ENCODE measurements at regions not wholly inside any gene's neighbourhood (a gene's known extent, or its start where the extent isn't known, plus 50 kb on each side); places are given as distances from the start of the nearest gene placed in this dataset.

DNA sequence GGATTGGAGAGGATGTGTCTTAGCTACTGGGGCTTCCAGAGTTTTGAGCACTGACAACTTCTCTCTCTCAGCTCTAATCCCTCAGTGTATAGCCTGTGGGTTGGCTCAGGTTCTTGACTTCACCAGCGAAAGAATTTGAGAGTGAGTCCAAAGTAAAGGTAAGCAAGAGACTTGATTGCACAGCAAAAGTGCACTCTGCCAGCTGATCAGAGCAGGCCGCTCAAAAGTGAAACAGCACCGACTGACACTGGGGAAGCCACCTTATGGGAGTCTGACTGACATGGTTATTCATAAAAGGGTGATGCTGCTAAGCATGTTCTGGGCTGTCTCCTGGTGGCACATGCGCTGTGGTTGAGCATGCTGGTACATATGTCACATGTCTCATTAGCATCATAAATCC, 389.5 kb downstream of the CBLN4 start:
- no peaks in the 10 kb centered on the region for H3K4me1 ChIP-seq (ENCODE audit: insufficient read depth, low read length, poor library complexity, severe bottlenecking)
- no peaks in the 10 kb centered on the region for H3F3A ChIP-seq (ENCODE audit: low read depth)
- H3K79me2 ChIP-seq (ENCODE audit: insufficient read depth, low read length), result no peaks in the 10 kb centered on the region
- H3K9ac ChIP-seq (ENCODE audit: low read depth, low read length, poor library complexity, severe bottlenecking), result no peak overlapping the region
- H3K4me3 ChIP-seq (ENCODE audit: low read length, poor library complexity, severe bottlenecking), result no peak overlapping the region
- H3K4me2 ChIP-seq (ENCODE audit: low read depth, low read length, poor library complexity, severe bottlenecking), result no peak overlapping the region
- H3K9me3 ChIP-seq (ENCODE audit: insufficient read depth, low read depth, low read length), result no peaks in the 10 kb centered on the region
- H3K9me2 ChIP-seq (replicated peaks; ENCODE audit: low read depth, low read length), result no peaks in the 10 kb centered on the region
- H3K27me3 ChIP-seq (ENCODE audit: insufficient read depth, low read length, poor library complexity, severe bottlenecking), result no peaks in the 10 kb centered on the region
- H4K20me1 ChIP-seq (ENCODE audit: insufficient read depth, low read length, poor library complexity, severe bottlenecking), result no peaks in the 10 kb centered on the region
- TF ChIP-seq, protein P1, sequence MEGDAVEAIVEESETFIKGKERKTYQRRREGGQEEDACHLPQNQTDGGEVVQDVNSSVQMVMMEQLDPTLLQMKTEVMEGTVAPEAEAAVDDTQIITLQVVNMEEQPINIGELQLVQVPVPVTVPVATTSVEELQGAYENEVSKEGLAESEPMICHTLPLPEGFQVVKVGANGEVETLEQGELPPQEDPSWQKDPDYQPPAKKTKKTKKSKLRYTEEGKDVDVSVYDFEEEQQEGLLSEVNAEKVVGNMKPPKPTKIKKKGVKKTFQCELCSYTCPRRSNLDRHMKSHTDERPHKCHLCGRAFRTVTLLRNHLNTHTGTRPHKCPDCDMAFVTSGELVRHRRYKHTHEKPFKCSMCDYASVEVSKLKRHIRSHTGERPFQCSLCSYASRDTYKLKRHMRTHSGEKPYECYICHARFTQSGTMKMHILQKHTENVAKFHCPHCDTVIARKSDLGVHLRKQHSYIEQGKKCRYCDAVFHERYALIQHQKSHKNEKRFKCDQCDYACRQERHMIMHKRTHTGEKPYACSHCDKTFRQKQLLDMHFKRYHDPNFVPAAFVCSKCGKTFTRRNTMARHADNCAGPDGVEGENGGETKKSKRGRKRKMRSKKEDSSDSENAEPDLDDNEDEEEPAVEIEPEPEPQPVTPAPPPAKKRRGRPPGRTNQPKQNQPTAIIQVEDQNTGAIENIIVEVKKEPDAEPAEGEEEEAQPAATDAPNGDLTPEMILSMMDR (conservative IDR thresholded peaks at IDR 0.05; ENCODE audit: low read length), result no peak
- TF ChIP-seq EZH2phosphoT487 (IDR thresholded peaks at IDR 0.05; ENCODE audit: borderline replicate concordance), result no peak
- H3K36me3 ChIP-seq (ENCODE audit: insufficient read depth, low read length), result no peaks in the 10 kb centered on the region
- H2AFZ ChIP-seq (ENCODE audit: low read length), result no peak overlapping the region

DNA sequence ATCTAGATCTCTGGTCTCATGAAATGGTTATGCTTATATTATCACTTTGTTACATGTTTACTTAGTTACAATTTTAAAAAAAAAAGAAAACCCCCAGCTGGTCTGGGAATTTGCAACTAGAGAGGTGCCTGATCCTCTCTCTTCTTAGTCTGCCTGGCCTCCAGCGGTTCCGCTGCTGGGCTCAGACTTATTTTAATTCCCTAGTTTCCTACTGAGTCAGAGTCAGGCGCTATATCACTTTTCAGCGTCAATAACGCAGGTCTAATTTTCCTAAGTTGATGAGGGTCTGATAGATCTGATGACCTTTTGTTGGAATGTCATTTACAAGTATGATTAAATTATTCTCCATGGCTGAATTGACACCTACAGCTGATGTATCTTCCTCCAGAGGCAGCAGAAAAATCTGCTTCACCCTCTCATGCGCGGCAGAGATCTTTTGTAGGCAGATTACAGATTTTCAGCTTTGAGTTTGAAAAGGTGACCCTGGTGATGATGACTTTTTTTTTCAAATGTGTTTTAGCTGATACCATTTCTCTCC, 391.0 kb downstream of the CBLN4 start:
- no peaks in the 10 kb centered on the region for H3F3A ChIP-seq (ENCODE audit: low read depth)
- H4K20me1 ChIP-seq (ENCODE audit: insufficient read depth, low read length, poor library complexity, severe bottlenecking), result no peaks in the 10 kb centered on the region
- H3K9ac ChIP-seq (ENCODE audit: low read depth, low read length, poor library complexity, severe bottlenecking), result no peak overlapping the region
- no peaks in the 10 kb centered on the region for H3K9me2 ChIP-seq (replicated peaks; ENCODE audit: low read depth, low read length)
- H3K27me3 ChIP-seq (ENCODE audit: insufficient read depth, low read length, poor library complexity, severe bottlenecking), result no peaks in the 10 kb centered on the region
- TF ChIP-seq, protein P1 (conservative IDR thresholded peaks at IDR 0.05; ENCODE audit: low read length), result no peak
- no peak for TF ChIP-seq EZH2phosphoT487 (IDR thresholded peaks at IDR 0.05; ENCODE audit: borderline replicate concordance)
- no peak overlapping the region for H3K4me3 ChIP-seq (ENCODE audit: low read length, poor library complexity, severe bottlenecking)
- no peak overlapping the region for H3K4me2 ChIP-seq (ENCODE audit: low read depth, low read length, poor library complexity, severe bottlenecking)
- H3K9me3 ChIP-seq (ENCODE audit: insufficient read depth, low read depth, low read length), result no peaks in the 10 kb centered on the region
- no peaks in the 10 kb centered on the region for H3K36me3 ChIP-seq (ENCODE audit: insufficient read depth, low read length)
- H3K79me2 ChIP-seq (ENCODE audit: insufficient read depth, low read length), result no peaks in the 10 kb centered on the region
- H2AFZ ChIP-seq (ENCODE audit: low read length), result no peak overlapping the region
- H3K4me1 ChIP-seq (ENCODE audit: insufficient read depth, low read length, poor library complexity, severe bottlenecking), result no peaks in the 10 kb centered on the region

DNA sequence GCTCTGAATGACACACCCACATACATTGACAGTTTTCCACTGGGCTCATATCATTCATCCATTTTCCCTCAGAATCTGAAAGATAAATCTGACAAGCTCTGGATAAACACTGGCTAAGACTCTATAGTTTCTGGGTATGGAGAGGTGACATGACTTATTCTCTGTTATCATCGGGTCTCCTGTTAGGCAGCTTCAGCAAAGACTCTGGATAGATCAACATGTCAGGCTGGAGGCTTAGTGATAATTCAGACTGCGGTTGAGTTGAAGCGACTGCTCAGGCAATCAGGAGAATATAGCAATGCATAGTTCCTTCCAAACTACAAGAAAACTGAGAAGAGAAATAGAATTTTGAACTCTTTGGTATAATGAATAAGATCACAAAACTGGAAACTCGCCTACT, 394.6 kb downstream of the CBLN4 start:
- Histone ChIP-seq H3K9me3 (ENCODE audit: insufficient read depth, low read depth, low read length) (no peaks in the 10 kb centered on the region; the same call in 1 of the 2 replicates), H3K36me3 (ENCODE audit: insufficient read depth, low read length) (no peaks in the 10 kb centered on the region), H3K4me3 (ENCODE audit: low read length, poor library complexity, severe bottlenecking) (no peak overlapping the region), H3K27me3 (ENCODE audit: insufficient read depth, low read length, poor library complexity, severe bottlenecking) (no peaks in the 10 kb centered on the region), H4K20me1 (ENCODE audit: insufficient read depth, low read length, poor library complexity, severe bottlenecking) (no peaks in the 10 kb centered on the region), H2AFZ (ENCODE audit: low read length) (no peak overlapping the region), H3K79me2 (ENCODE audit: insufficient read depth, low read length) (no peaks in the 10 kb centered on the region), H3K4me2 (ENCODE audit: low read depth, low read length, poor library complexity, severe bottlenecking) (no peak overlapping the region), H3K4me1 (ENCODE audit: insufficient read depth, low read length, poor library complexity, severe bottlenecking) (no peaks in the 10 kb centered on the region), H3K9ac (ENCODE audit: low read depth, low read length, poor library complexity, severe bottlenecking) (no peak overlapping the region), H3K9me2 (replicated peaks; ENCODE audit: low read depth, low read length) (no peaks in the 10 kb centered on the region), H3F3A (ENCODE audit: low read depth) (no peaks in the 10 kb centered on the region)
- no peak for TF ChIP-seq EZH2phosphoT487 (IDR thresholded peaks at IDR 0.05; ENCODE audit: borderline replicate concordance)
- TF ChIP-seq, protein P1 (conservative IDR thresholded peaks at IDR 0.05; ENCODE audit: low read length), result no peak
